ENCODE measurements at regions not wholly inside any gene's neighbourhood (a gene's known extent, or its start where the extent isn't known, plus 50 kb on each side); places are given as distances from the start of the nearest gene placed in this dataset.

DNA sequence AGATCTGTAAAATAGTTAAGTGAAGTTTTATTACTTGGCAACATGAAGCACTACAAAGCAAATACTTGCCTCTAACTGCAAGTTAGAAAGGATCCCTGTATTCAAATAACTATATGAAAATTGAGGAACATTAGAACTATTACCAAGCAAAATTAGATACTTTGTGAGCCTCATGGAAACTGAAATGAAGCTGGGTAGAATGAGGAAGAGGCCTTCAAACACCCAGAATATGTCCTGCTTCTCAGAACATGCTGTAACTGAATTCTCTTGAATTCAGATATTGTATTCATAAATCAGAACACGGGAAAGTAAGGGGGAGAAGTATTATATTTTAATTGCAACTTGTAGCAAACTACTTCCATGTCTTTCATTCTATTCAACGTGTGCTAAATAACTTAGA, 947.9 kb downstream of the PCDH17 start:
- DNase-seq (no peak), ATAC-seq (ENCODE audit: low read depth) (no peak)
- H2AFZ ChIP-seq (ENCODE audit: insufficient read depth, low read depth, low read length, poor library complexity, severe bottlenecking): no peak overlapping the region
- H3K9ac ChIP-seq (ENCODE audit: low read length): no peak overlapping the region
- no peak overlapping the region for H3K4me2 ChIP-seq (replicated peaks; ENCODE audit: low read depth, low read length, poor library complexity, severe bottlenecking)
- H3K79me2 ChIP-seq (ENCODE audit: control insufficient read depth, insufficient read depth, low read length): no peaks in the 10 kb centered on the region
- no peaks in the 10 kb centered on the region for H3K27me3 ChIP-seq (replicated peaks in 1 of 4; ENCODE audit: control extremely low read depth in 1 of 4, control insufficient read depth in 3 of 4, insufficient read depth in 4 of 4, low read length in 3 of 4)
- H3K36me3 ChIP-seq (replicated peaks in 1 of 2; ENCODE audit: control extremely low read depth in 1 of 2, control insufficient read depth in 1 of 2, extremely low read depth in 1 of 2, insufficient read depth in 2 of 2, low read length in 1 of 2): no peaks in the 10 kb centered on the region
- no peak overlapping the region for H3K4me3 ChIP-seq (ENCODE audit: control extremely low read depth in 1 of 5, extremely low read depth in 1 of 5, insufficient read depth in 1 of 5, low read depth in 2 of 5, low read length in 4 of 5)
- intact Hi-C loops (cut with micrococcal nuclease): no loop called here
- Mint-ChIP-seq H3K4me3 (no peak overlapping the region), H3K27ac (no peak overlapping the region), H3K9me3 (ENCODE audit: insufficient read depth) (peaks cover 7% of the 10 kb centered on the region), H3K27me3 (no peaks in the 10 kb centered on the region), H3K4me1 (no peaks in the 10 kb centered on the region)
- WGBS (ENCODE audit: insufficient coverage): no CpG with 5 or more reads among the region's 2 CpGs
- CTCF ChIA-PET: no interaction called here
- no peak overlapping the region for H3K27ac ChIP-seq (ENCODE audit: low read length in 2 of 2)
- TF ChIP-seq, protein P1, sequence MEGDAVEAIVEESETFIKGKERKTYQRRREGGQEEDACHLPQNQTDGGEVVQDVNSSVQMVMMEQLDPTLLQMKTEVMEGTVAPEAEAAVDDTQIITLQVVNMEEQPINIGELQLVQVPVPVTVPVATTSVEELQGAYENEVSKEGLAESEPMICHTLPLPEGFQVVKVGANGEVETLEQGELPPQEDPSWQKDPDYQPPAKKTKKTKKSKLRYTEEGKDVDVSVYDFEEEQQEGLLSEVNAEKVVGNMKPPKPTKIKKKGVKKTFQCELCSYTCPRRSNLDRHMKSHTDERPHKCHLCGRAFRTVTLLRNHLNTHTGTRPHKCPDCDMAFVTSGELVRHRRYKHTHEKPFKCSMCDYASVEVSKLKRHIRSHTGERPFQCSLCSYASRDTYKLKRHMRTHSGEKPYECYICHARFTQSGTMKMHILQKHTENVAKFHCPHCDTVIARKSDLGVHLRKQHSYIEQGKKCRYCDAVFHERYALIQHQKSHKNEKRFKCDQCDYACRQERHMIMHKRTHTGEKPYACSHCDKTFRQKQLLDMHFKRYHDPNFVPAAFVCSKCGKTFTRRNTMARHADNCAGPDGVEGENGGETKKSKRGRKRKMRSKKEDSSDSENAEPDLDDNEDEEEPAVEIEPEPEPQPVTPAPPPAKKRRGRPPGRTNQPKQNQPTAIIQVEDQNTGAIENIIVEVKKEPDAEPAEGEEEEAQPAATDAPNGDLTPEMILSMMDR (IDR thresholded peaks at IDR 0.05): no peak
- no peak for TF ChIP-seq EZH2 (IDR thresholded peaks at IDR 0.05; ENCODE audit: borderline replicate concordance, insufficient read depth, low read depth, low read length, poor library complexity, severe bottlenecking)
- H4K20me1 ChIP-seq (ENCODE audit: control insufficient read depth, insufficient read depth, low read length, poor library complexity, severe bottlenecking): no peaks in the 10 kb centered on the region
- H3K9me3 ChIP-seq (ENCODE audit: control extremely low read depth in 1 of 3, control insufficient read depth in 2 of 3, insufficient read depth in 1 of 3, low read length in 2 of 3): peaks cover 0 to 5% (median 3%) of the 10 kb centered on the region in 3 donors
- H3K4me1 ChIP-seq (ENCODE audit: control insufficient read depth in 2 of 2, insufficient read depth in 2 of 2, low read length in 2 of 2): no peaks in the 10 kb centered on the region
- POLR2A ChIA-PET: no interaction called here

DNA sequence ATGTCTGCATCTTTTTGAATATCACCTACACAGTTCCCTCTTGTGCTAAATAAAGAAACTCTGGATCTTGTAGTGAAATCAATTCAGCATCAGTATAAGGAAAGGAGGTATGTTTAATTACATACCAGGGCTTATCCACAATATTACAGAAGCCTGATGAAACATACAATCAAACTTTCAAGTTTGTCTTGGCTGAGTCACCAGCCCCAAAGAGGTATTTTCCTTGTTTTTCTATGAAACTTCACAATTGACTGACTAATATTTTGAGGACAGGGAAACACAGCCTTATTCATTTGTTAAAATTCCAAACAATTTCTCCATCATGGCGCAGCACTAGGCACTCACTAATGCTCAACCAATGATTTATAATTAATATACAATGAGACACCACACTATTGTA, 952.4 kb downstream of the PCDH17 start:
- H3K27me3 Mint-ChIP-seq: no peaks in the 10 kb centered on the region
- no peaks in the 10 kb centered on the region for H3K9me3 ChIP-seq (ENCODE audit: control extremely low read depth in 1 of 3, control insufficient read depth in 2 of 3, insufficient read depth in 1 of 3, low read length in 2 of 3)
- no peaks in the 10 kb centered on the region for H3K4me1 ChIP-seq (ENCODE audit: control insufficient read depth in 2 of 2, insufficient read depth in 2 of 2, low read length in 2 of 2)
- no peak overlapping the region for H3K4me2 ChIP-seq (replicated peaks; ENCODE audit: low read depth, low read length, poor library complexity, severe bottlenecking)
- ChIA-PET CTCF (no interaction called here), POLR2A (no interaction called here)
- no peaks in the 10 kb centered on the region for H4K20me1 ChIP-seq (ENCODE audit: control insufficient read depth, insufficient read depth, low read length, poor library complexity, severe bottlenecking)
- H3K36me3 ChIP-seq (replicated peaks in 1 of 2; ENCODE audit: control extremely low read depth in 1 of 2, control insufficient read depth in 1 of 2, extremely low read depth in 1 of 2, insufficient read depth in 2 of 2, low read length in 1 of 2): no peaks in the 10 kb centered on the region
- no peaks in the 10 kb centered on the region for H3K27me3 ChIP-seq (replicated peaks in 1 of 4; ENCODE audit: control extremely low read depth in 1 of 4, control insufficient read depth in 3 of 4, insufficient read depth in 4 of 4, low read length in 3 of 4)
- H3K4me1 Mint-ChIP-seq: peaks cover 1% of the 10 kb centered on the region
- no peak overlapping the region for H2AFZ ChIP-seq (ENCODE audit: insufficient read depth, low read depth, low read length, poor library complexity, severe bottlenecking)
- H3K9me3 Mint-ChIP-seq (ENCODE audit: insufficient read depth): peaks cover 3% of the 10 kb centered on the region
- DNase-seq (no peak), ATAC-seq (ENCODE audit: low read depth) (no peak)
- TF ChIP-seq, protein P1 (IDR thresholded peaks at IDR 0.05): no peak
- TF ChIP-seq EZH2 (IDR thresholded peaks at IDR 0.05; ENCODE audit: borderline replicate concordance, insufficient read depth, low read depth, low read length, poor library complexity, severe bottlenecking): no peak
- intact Hi-C loops (cut with micrococcal nuclease): no loop called here
- H3K27ac ChIP-seq (ENCODE audit: low read length in 2 of 2): no peak overlapping the region
- no CpG with 5 or more reads among the region's 1 CpG for WGBS (ENCODE audit: insufficient coverage)
- no peak overlapping the region for H3K4me3 Mint-ChIP-seq
- no peak overlapping the region for H3K4me3 ChIP-seq (ENCODE audit: control extremely low read depth in 1 of 5, extremely low read depth in 1 of 5, insufficient read depth in 1 of 5, low read depth in 2 of 5, low read length in 4 of 5)
- no peaks in the 10 kb centered on the region for H3K79me2 ChIP-seq (ENCODE audit: control insufficient read depth, insufficient read depth, low read length)
- no peak overlapping the region for H3K9ac ChIP-seq (ENCODE audit: low read length)
- H3K27ac Mint-ChIP-seq: no peak overlapping the region
